Thyroid gland (tissue), 4 donors: ENCODE measurements at regions not wholly inside any gene's neighbourhood (a gene's known extent, or its start where the extent isn't known, plus 50 kb on each side); places are given as distances from the start of the nearest gene placed in this dataset.

ENCODE experiments used
- CTCF ChIP-seq, 6 experiments: fragments of 200-600 bp in 3 of 6; fragments of 450-650 bp in 3 of 6; sonication (generic) in 3 of 6; IDR thresholded peaks; one replicate each; pipeline ENCODE4 v1.5.1; 2016 to 2019; ENCODE audit warnings: antibody characterized with exemption in 6 of 6, mild to moderate bottlenecking in 2 of 6, inconsistent platforms in 1 of 6, moderate library complexity in 1 of 6
- POLR2A ChIP-seq, 2 donors: fragments of 450-650 bp; IDR thresholded peaks; one replicate each; pipeline ENCODE4 v1.6.1; 2017; ENCODE audit warnings: antibody characterized with exemption in 2 of 2, mild to moderate bottlenecking in 2 of 2, moderate library complexity in 1 of 2

GRCh38 chr4:62923783-62924182, 1485.5 kb downstream of the TECRL start:
- TF ChIP-seq CTCF (IDR thresholded peaks at IDR 0.05) (no peak), POLR2A (IDR thresholded peaks at IDR 0.05) (no peak)
